HepG2 (cell line): ENCODE measurements at regions not wholly inside any gene's neighbourhood (a gene's known extent, or its start where the extent isn't known, plus 50 kb on each side); places are given as distances from the start of the nearest gene placed in this dataset.

Experiments used
- ATAC-seq: fragments of 200-7000 bp; cut with Tn5 transposase; 3 replicates; pipeline ENCODE4 v1.9.1; 2020; ENCODE audit warnings: mild to moderate bottlenecking, moderate library complexity
- BruUV-seq: library from RNA; stranded (reverse); fragments of 400-500 nt; replicated peaks from 2 replicates; lab custom pipeline; 2021; lab: Mats Ljungman, UMichigan
- CTCF ChIA-PET: fragments of 300-600 bp; formaldehyde crosslinking; extraction: SDS; loops from one replicate; lab custom pipeline; 2021; ENCODE audit warnings: low total read pairs, inconsistent platforms, low intra/inter-chr PET ratio; lab: Yijun Ruan, JAX
- POLR2A ChIA-PET: fragments of 350-600 bp; sonication (Branson Sonifier 250); formaldehyde crosslinking; loops from one replicate; lab custom pipeline; 2020; ENCODE audit warnings: antibody characterized with exemption, inconsistent platforms; lab: Yijun Ruan, JAX
- DNase-seq: peaks from one replicate; pipeline ENCODE4 v3.0.0-alpha.2; 2015; ENCODE audit warnings: low spot score
- FAIRE-seq: peaks from 3 replicates; lab custom pipeline; 2011; peaks lifted over from hg19 to GRCh38; lab: Jason Lieb, UNC
- H2AFZ ChIP-seq: one replicate; pipeline ENCODE4 v1.6.1; 2011; ENCODE audit warnings: low read length, inconsistent platforms
- H3K27ac ChIP-seq: fragments of 300-600 bp; 3 replicates; pipeline ENCODE4 v1.8.0; 2011; ENCODE audit warnings: mixed run types, mild to moderate bottlenecking, mixed read lengths, low read length, inconsistent platforms; ENCODE audit not compliant: insufficient read depth; ENCODE audit errors: extremely low read length
- H3K27me3 ChIP-seq, 2 experiments: fragments of 200-600 bp in 1 of 2; 2 replicates in 1 of 2; 3 replicates in 1 of 2; pipeline versions ENCODE4 v1.6.0 to v1.8.0; 2011; ENCODE audit warnings: low read length in 2 of 2, mild to moderate bottlenecking in 2 of 2, moderate library complexity in 2 of 2, inconsistent platforms in 1 of 2; ENCODE audit not compliant: insufficient read depth in 2 of 2, control insufficient read depth in 1 of 2
- H3K36me3 ChIP-seq, 2 experiments: fragments of 200-600 bp in 1 of 2; replicated peaks in 1 of 2; 2 replicates in 1 of 2; 3 replicates in 1 of 2; pipeline versions ENCODE4 v1.5.1 to v1.8.0; 2011; ENCODE audit warnings: low read length in 2 of 2, inconsistent platforms in 1 of 2; ENCODE audit not compliant: insufficient read depth in 2 of 2, control insufficient read depth in 1 of 2
- H3K4me1 ChIP-seq: 2 replicates; pipeline ENCODE4 v1.5.1; 2012; ENCODE audit warnings: low read length, inconsistent platforms; ENCODE audit not compliant: insufficient read depth
- H3K4me2 ChIP-seq: 2 replicates; pipeline ENCODE4 v1.6.0; 2011; ENCODE audit warnings: low read depth, low read length, inconsistent platforms
- H3K4me3 ChIP-seq, 3 experiments: fragments of 200-600 bp in 1 of 3; sonication (generic), shearing (Covaris generic) in 1 of 3; replicated peaks in 1 of 3; 2 replicates each; pipeline ENCODE4 v1.5.1; 2011 to 2016; ENCODE audit warnings: low read length in 3 of 3, inconsistent platforms in 2 of 3, low read depth in 2 of 3, mild to moderate bottlenecking in 2 of 3, control low read depth in 1 of 3, mixed read lengths in 1 of 3; ENCODE audit not compliant: insufficient read depth in 1 of 3
- H3K79me2 ChIP-seq: one replicate; pipeline ENCODE4 v1.6.1; 2011; ENCODE audit warnings: low read length, inconsistent platforms; ENCODE audit not compliant: insufficient read depth
- H3K9ac ChIP-seq: 2 replicates; pipeline ENCODE4 v1.6.0; 2011; ENCODE audit warnings: mild to moderate bottlenecking, low read depth, low read length, inconsistent platforms; ENCODE audit not compliant: insufficient read depth
- H3K9me3 ChIP-seq: 2 replicates; pipeline ENCODE4 v1.5.1; 2012; ENCODE audit warnings: mild to moderate bottlenecking, low read length
- H4K20me1 ChIP-seq: 2 replicates; pipeline ENCODE4 v1.6.0; 2011; ENCODE audit warnings: inconsistent platforms, mild to moderate bottlenecking, low read length, moderate library complexity; ENCODE audit not compliant: insufficient read depth
- HDAC2 ChIP-seq: sonication (generic); formaldehyde crosslinking; IDR thresholded peaks from 2 replicates; pipeline ENCODE4 v1.4.0; 2020; ENCODE audit warnings: missing genetic modification reagents
- HMGA1 ChIP-seq: sonication (generic); formaldehyde crosslinking; conservative IDR thresholded peaks from 2 replicates; pipeline ENCODE4 v1.4.0; 2020; ENCODE audit warnings: missing genetic modification reagents
- POGK ChIP-seq: sonication (generic); formaldehyde crosslinking; conservative IDR thresholded peaks from 2 replicates; pipeline ENCODE4 v1.8.0; 2022; ENCODE audit warnings: mild to moderate bottlenecking, moderate library complexity, missing genetic modification reagents
- ZBTB42 ChIP-seq: sonication (generic); formaldehyde crosslinking; IDR thresholded peaks from 2 replicates; pipeline ENCODE4 v1.5.0; 2020; ENCODE audit warnings: mild to moderate bottlenecking, missing genetic modification reagents
- ZFP36 ChIP-seq: fragments of 150-350 bp; IDR thresholded peaks from 2 replicates; pipeline ENCODE4 v1.6.1; 2018; ENCODE audit warnings: borderline replicate concordance, low read length, low read depth; ENCODE audit not compliant: partially characterized antibody
- ZNF12 ChIP-seq: sonication (generic); formaldehyde crosslinking; IDR thresholded peaks from 2 replicates; pipeline ENCODE4 v1.5.0; 2020; ENCODE audit warnings: missing genetic modification reagents
- ZNF318 ChIP-seq: sonication (generic); formaldehyde crosslinking; IDR thresholded peaks from 2 replicates; pipeline ENCODE4 v1.4.0; 2020; ENCODE audit warnings: mild to moderate bottlenecking, missing genetic modification reagents
- ZNF564 ChIP-seq: sonication (generic); formaldehyde crosslinking; IDR thresholded peaks from 2 replicates; pipeline ENCODE4 v1.8.1; 2023; ENCODE audit warnings: mild to moderate bottlenecking, missing genetic modification reagents
- ZNF704 ChIP-seq: sonication (generic); formaldehyde crosslinking; IDR thresholded peaks from 2 replicates; pipeline ENCODE4 v1.8.1; 2023; ENCODE audit warnings: mild to moderate bottlenecking, inconsistent platforms, moderate library complexity, missing genetic modification reagents, borderline replicate concordance
- ZNF724P ChIP-seq: sonication (generic); formaldehyde crosslinking; IDR thresholded peaks from 2 replicates; pipeline ENCODE4 v1.8.0; 2022; ENCODE audit warnings: missing genetic modification reagents, borderline replicate concordance
- ZSCAN29 ChIP-seq: sonication (generic); formaldehyde crosslinking; conservative IDR thresholded peaks from 2 replicates; pipeline ENCODE4 v1.4.0; 2020; ENCODE audit warnings: mild to moderate bottlenecking, missing genetic modification reagents
- WGBS: methylation state at CpG from one replicate; pipeline ENCODE4 v1.1.6; 2017; ENCODE audit warnings: low lambda C conversion rate; 5-methylcytosine and 5-hydroxymethylcytosine counted together
- in situ Hi-C: cut with HindIII; loops from 2 replicates; pipeline ENCODE4 v1.10.0; 2017; ENCODE audit warnings: low pct_unique_long_range_greater_than_20kb; ENCODE audit not compliant: extremely low pct_ligation_motif_present
- intact Hi-C: fragments of 100-400 bp; cut with micrococcal nuclease; formaldehyde crosslinking; loops from one replicate; pipeline ENCODE4 v1.10.0; 2022; ENCODE audit not compliant: unreplicated experiment

GRCh38 chr3:153315781-153316180 lies 153.8 kb downstream of the RAP2B start (continued):
- no peak for TF ChIP-seq POGK (CRISPR knock-in tag)
- no peak for TF ChIP-seq HDAC2 (CRISPR knock-in tag)
- no peak for TF ChIP-seq ZSCAN29 (CRISPR knock-in tag)

GRCh38 chr3:153319705-153320554 lies 157.9 kb downstream of the RAP2B start:
- Histone ChIP-seq H3K36me3 (no peaks in the 10 kb centered on the region), H3K4me1 (no peaks in the 10 kb centered on the region), H2AFZ (no peak overlapping the region), H3K27ac (no peak overlapping the region), H3K79me2 (no peaks in the 10 kb centered on the region), H3K4me3 (no peak overlapping the region), H3K27me3 (no peaks in the 10 kb centered on the region), H3K4me2 (no peak overlapping the region), H3K9ac (no peak overlapping the region), H3K9me3 (no peaks in the 10 kb centered on the region), H4K20me1 (no peaks in the 10 kb centered on the region)
- DNase-seq (no peak), ATAC-seq (no peak), FAIRE-seq (no peak)
- in situ Hi-C loops (no loop called here), intact Hi-C loops (no loop called here)
- no TSS peak for BruUV-seq
- ChIA-PET POLR2A (no interaction called here), CTCF (no interaction called here)
- WGBS: 0% methylated on average over 2 of the region's 2 CpGs
- TF ChIP-seq ZFP36 (no peak), ZNF724P (CRISPR knock-in tag) (no peak), ZNF12 (no peak), ZBTB42 (CRISPR knock-in tag) (no peak), ZNF704 (CRISPR knock-in tag) (no peak), HMGA1 (no peak), ZNF564 (no peak), ZNF318 (no peak)
